HG03460 (cell line): ENCODE measurements at regions not wholly inside any gene's neighbourhood (a gene's known extent, or its start where the extent isn't known, plus 50 kb on each side); places are given as distances from the start of the nearest gene placed in this dataset.
A peak's percentile ranks its signal among the peaks of the same experiment; 100 is the strongest.

Experiments
- ATAC-seq: cut with Tn5 transposase; IDR thresholded peaks from one replicate; pipeline ENCODE4 v1.9.1; 2021; ENCODE audit not compliant: unreplicated experiment

GRCh38 chr13:44171156-44171555 is 202.5 kb upstream of the SERP2 start:
- ATAC-seq = no peak

- ATAC-seq = no peak
Measured at GRCh38 chr13:44171861-44172260, 201.8 kb upstream of the SERP2 start.

- no peak for ATAC-seq
Measured at GRCh38 chr13:44172281-44172810, 201.3 kb upstream of the SERP2 start.

GRCh38 chr13:44174769-44175425 is 198.7 kb upstream of the SERP2 start:
- no peak for ATAC-seq

GRCh38 chr13:44176173-44176572 is 197.5 kb upstream of the SERP2 start:
- ATAC-seq = no peak

- ATAC-seq = no peak
Measured at GRCh38 chr13:44180876-44181536, 192.6 kb upstream of the SERP2 start.

- no peak for ATAC-seq
Measured at GRCh38 chr13:44181931-44182330, 191.7 kb upstream of the SERP2 start.

GRCh38 chr13:44184740-44185139 is 188.9 kb upstream of the SERP2 start:
- no peak for ATAC-seq

GRCh38 chr13:44188257-44188656 is 185.4 kb upstream of the SERP2 start:
- no peak for ATAC-seq

- ATAC-seq = no peak
Measured at GRCh38 chr13:44189085-44189484, 184.5 kb upstream of the SERP2 start.

- no peak for ATAC-seq
Measured at GRCh38 chr13:44191103-44191502, 182.5 kb upstream of the SERP2 start.

GRCh38 chr13:44191504-44192171 is 182.0 kb upstream of the SERP2 start:
- no peak for ATAC-seq

GRCh38 chr13:44193731-44194130 is 179.9 kb upstream of the SERP2 start:
- ATAC-seq = no peak

GRCh38 chr13:44195245-44195644 is 178.4 kb upstream of the SERP2 start:
- no peak for ATAC-seq

GRCh38 chr13:44196196-44196751 is 177.3 kb upstream of the SERP2 start:
- no peak for ATAC-seq

GRCh38 chr13:44197791-44198770 is 175.5 kb upstream of the SERP2 start:
- peak; percentile 87 for ATAC-seq

- no peak for ATAC-seq
Measured at GRCh38 chr13:44198826-44199225, 174.8 kb upstream of the SERP2 start.

- ATAC-seq = no peak
Measured at GRCh38 chr13:44199627-44200207, 173.9 kb upstream of the SERP2 start.

GRCh38 chr13:44206434-44206833 is 167.2 kb upstream of the SERP2 start:
- ATAC-seq = no peak

- no peak for ATAC-seq
Measured at GRCh38 chr13:44207476-44207875, 166.1 kb upstream of the SERP2 start.
